ENCODE measurements at regions not wholly inside any gene's neighbourhood (a gene's known extent, or its start where the extent isn't known, plus 50 kb on each side); places are given as distances from the start of the nearest gene placed in this dataset.
"Not testable (repeated sequence)": the region's sequence is repeated elsewhere in the genome, so short reads cannot be mapped to it uniquely, and the experiment has no call there.

GRCh38 chr2:71958426-71958825, 189.2 kb downstream of the CYP26B1 start:
- not testable (repeated sequence) for DNase-seq (ENCODE audit: low spot score)

DNA sequence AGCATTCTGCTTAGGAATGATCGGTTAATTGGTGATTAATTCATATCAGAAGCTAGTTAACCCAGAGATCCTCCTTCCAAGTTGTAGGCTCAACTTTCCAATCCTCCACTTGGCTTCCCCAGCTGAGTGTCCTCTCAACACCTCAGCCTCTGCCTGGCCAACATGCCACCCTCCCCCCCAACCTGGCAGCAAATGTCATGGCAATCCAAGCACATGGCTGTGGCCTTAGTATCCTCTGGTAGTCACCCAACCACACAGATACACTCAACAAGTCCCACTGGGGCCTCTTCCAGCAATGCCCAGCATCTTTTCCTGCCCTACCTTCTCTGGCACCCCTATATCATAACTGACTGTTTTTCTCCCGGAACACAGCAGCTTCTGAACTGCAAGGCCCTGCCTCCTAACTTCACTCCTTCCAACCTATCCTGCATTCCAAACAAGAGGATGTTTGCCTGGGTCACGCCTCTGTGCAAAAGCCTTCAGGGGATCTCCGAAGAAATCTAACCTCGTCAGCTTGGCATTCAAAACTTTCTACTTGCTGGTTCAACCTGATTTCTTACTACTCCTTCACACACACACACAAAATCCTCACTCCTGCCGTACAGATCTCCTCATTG, 195.0 kb downstream of the CYP26B1 start:
- DNase-seq (ENCODE audit: low spot score): no peak

- DNase-seq (ENCODE audit: low spot score): no peak
Measured at GRCh38 chr2:71951718-71952404, 195.8 kb downstream of the CYP26B1 start.

DNA sequence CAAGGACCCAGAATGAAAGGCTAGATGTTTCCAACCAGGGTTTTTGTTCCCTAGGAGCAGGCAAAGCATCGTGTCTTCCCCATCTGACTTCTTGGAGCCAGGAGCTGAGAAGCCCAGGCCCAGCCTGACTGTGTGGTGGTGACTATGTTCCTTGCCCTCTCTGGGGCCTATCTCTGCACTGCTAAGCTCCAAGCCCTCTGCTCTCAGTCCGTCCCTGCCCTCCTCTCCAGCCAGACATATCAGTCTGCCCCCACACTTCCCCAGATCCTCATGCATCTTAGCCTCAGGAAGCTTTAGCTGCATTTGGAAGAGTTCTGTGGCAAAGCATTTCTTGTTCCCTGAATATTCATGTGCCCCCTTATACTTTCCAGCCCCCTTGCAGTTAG, 196.6 kb downstream of the CYP26B1 start:
- no peak for DNase-seq (ENCODE audit: low spot score)

DNA sequence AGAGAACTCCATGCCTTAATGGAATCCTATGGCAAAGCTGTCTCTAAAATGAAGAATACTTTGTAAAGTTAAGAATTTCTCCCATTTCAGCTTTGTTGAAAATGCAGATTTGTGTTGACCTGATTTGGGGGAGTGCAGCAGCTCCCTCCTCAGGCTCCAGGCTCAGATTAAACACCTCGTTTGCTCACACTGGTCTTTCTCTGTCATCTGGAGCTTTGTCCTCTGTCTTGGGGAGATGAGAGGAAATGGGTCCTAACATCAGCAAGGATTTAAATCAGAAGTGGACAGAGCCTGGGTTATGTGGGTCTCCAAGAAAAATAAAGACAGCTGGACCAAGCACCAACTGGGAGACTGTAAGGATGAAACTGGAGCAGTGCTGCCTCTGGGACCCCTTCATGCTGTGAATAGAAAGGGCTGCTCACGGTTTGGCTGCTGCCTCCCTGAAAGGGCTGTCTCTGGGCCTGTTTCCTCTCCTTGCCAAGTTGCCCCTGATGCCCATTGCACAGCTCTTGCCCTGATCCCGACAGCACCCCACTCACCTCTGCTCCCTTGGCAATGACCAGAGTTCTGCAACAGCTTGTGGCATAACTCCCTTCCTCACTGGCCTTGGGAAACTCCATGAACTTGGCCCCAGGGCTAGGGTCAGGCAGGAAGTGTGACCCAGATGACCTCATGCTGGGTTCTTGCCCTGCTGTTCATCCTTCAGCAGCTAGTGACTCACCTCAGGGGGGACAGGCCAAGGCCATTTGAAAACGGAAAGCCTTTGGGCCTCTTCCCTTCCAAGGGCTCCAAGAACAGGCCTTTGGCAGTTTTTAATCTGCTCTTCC, 197.2 kb downstream of the CYP26B1 start:
- no peak for DNase-seq (ENCODE audit: low spot score)

DNA sequence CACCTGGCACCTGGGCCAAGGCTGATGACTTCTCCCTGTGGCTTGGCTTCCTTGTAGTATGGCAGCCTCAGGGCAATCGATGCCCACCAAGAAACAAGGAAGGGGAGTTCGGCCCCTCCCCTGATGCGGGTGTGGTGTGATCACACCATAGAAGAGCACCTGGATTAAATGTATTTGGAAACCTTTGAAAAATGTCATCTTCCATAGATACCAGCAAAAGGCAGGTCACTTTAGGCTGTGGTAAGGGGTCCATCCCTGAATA, 198.2 kb downstream of the CYP26B1 start:
- no peak for DNase-seq (ENCODE audit: low spot score)

- peak; percentile 2 for DNase-seq (ENCODE audit: low spot score)
Measured at GRCh38 chr2:71948781-71949536, 198.7 kb downstream of the CYP26B1 start.

DNA sequence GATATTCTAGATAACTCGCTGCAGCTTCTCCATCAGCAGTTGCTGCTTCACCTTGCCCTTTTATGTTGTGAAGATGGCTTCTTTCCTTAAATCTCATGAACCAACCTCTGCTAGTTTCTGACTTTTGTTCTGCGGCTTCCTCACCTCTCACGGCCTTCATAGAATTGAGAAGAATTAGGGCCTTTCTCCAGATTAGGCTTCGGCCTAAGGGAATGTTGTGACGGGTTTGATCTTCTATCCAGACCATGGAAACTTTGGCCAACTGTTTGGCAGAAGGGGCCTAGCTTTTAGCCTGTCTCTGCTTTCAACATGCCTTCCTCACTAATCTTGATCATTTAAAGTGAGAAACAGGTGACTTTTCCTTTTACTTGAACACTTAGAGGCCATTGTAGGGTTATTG, 199.9 kb downstream of the CYP26B1 start:
- DNase-seq (ENCODE audit: low spot score): no peak

DNA sequence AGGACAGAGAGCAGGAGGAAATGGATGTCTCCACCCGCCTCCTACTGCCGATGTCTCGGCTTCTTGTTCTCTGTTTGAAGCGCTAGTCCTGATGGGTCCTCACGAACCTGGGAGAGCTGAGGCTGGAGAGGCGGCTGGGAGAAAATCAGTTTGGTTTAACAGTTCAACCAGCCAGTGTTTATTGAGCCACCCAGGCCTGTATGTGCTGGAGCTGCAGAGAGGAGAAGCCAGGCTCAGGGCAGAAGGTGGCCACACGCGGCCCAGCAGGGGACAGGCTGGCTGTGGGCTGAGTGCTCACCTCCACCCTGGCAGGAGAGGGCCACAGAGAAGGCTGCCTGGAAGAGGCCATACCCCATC, 202.1 kb downstream of the CYP26B1 start:
- peak; percentile 6 for DNase-seq (ENCODE audit: low spot score)

DNA sequence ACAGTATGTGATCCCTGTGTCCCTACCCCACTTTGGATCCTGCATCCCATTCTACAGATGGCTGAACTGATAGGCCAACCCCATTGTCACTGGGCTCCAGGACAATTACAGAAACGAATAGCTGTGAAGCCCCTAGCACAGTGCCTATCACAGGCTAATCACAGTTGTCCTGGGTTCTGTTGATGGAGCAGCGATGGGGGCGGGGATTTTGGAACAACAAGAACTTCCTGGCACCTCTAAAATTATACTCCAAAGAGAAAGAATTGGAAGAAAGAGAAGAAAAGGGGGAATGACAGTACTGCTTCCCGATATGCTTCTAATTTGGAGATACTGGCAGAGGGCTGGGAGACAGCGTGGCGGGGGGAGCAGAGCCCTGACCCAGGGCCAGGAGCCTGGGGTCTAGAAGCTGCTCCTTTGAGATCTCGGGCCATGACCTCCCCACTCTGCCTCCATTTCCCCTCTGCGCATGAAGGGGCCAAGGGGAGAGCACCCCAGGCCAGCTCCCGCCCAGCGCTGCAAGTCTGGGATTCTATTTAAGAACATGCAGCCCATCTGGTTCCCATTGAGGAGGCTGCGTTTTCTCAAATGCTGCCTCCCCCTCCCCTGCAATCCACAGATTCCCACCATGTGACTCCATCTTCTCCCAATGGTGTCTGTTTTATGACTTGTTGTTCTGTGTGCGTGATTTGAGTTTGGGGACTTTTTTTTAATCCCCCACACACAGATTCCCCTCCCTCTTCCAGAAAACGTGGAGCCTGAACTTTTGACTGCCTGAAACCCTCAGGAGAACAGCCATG, 202.7 kb downstream of the CYP26B1 start:
- peak; percentile 4 for DNase-seq (ENCODE audit: low spot score)

GRCh38 chr2:71944183-71944550, 203.5 kb downstream of the CYP26B1 start:
- peak; percentile 3 for DNase-seq (ENCODE audit: low spot score)

DNA sequence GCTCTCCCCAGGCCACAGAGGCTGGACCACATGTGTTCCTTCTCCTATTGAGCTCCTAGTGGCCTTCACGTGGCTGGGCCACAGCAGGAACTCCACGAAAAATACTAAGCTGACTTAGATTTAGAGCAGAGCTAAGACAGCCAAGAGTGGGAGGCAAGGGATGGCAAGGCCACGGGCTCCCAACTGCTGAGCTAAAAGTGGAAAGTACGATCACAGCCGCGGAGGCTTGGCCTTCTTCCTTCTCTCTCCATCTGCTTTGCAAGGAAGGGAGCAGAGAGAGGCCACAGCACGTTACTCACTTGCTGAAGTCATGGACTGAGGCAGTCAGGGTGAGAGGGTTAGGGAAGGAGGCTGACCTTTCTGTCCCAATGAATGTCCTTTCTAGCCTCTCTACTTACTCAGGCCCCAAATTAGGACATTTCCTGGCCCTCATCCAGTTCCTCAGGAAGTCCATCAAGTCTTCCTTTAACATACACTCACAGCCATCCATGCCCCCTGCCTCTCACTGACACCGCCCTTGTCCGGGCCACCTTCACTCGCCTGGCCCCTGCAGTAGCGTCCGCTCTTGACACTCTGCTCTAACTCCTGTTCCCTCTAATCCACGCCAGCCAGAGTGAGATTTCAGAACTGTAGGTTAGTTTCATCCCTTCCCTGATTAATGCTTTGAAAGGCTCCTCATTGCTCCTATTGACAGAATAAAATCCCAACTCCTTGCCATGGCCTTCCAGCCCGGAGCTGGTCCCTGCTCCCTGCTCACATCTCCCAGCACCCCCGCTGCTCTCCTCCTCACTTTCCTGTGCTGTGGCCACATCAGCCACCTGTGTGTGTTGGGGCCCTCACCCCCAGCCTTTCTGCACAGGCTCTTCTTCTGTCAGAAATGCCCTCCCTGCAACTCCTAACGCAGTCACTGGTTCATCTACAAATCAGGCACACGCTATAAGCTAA, 204.2 kb downstream of the CYP26B1 start:
- DNase-seq (ENCODE audit: low spot score): peak; percentile 4

DNA sequence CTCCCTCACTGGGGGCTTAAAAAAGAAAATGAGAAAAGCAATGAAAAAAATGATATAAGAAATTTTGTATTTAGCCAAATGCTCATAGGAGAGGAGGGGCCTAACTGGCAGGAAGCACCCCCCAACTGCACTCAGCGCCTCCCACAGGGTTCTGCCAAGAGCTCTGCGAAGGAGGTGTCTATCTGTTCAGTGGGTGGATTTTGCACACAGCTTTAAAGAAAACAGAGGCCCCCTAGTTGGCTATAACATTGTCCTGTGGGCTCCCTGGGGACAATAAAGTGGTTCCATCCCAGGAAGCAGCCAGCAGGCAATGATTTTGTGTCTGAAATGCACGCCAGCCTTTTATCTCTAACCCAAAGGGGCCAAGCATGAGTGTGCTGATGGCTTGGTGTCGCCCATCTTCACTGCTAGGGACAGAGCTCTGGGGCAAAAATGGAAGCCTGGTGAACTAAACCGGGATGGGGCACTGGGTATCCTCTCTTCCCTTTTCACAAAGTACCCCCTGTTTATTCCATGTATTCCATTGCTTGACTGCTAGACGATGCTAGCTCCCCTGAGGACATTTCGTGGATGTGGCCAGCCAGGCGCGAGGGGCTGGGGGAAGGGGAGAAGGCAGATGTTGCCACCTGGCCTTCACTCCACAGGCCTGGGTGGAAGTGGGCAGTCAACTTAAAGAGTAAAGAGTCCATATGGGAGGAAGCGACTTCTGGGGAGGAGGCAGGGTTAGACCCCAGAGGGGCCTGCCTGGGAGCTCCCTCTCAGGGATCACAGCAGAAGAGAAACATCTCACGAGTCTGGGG, 205.7 kb downstream of the CYP26B1 start:
- peak; percentile 4 for DNase-seq (ENCODE audit: low spot score)

- DNase-seq (ENCODE audit: low spot score): no peak
Measured at GRCh38 chr2:71940695-71941094, 207.0 kb downstream of the CYP26B1 start.

GRCh38 chr2:71939588-71940535, 207.8 kb downstream of the CYP26B1 start:
- DNase-seq (ENCODE audit: low spot score): peak; percentile 15

DNA sequence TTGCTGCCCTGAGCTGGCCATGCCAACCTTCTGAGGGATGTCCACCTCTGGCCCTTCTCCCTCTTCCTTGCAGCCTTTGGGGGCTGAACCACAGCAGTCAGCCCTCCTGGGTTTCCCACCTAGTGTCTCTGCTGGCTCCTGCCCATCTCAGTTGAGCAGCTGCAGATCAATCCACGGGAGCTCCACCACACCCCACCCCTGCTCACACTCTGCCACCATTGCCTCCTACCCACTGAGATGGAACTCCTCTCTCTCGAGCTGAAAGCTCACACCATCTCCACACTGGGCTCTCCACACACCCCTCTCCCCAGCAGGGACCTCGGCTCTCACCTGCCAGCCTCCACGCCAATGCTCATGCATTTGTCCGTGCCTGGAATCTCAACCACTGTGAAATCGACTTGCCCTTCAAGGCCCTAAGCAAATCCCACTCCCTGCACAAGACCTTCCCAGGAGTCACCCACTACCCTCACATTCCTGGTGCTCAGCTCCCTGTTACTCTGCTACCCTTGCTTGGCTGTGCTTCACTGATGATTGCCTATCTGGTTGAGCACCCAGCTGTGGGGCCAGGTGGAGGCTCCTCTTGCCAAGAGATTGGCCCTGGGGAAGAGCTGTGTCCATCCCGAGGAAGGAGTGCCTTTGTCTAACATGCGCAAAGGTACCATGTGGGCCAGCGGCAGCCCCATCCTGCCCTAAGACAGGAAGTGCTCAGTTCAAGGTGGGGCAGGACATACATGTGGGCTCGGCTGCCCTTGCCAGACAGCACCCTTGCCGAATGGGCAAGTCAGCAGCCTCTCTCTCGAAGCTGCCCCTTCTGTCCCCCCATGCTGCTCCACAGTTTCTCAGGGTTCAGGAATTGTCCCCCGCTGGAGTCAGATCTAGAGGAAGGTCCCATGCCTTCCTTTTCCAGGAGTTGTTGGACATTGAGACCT, 208.7 kb downstream of the CYP26B1 start:
- peak; percentile 3 for DNase-seq (ENCODE audit: low spot score)

GRCh38 chr2:71938108-71938507, 209.6 kb downstream of the CYP26B1 start:
- peak; percentile 1 for DNase-seq (ENCODE audit: low spot score)

- DNase-seq (ENCODE audit: low spot score): no peak
Measured at GRCh38 chr2:71937396-71937795, 210.3 kb downstream of the CYP26B1 start.
